GM19467 (cell line): ENCODE measurements at regions not wholly inside any gene's neighbourhood (a gene's known extent, or its start where the extent isn't known, plus 50 kb on each side); places are given as distances from the start of the nearest gene placed in this dataset.

Experiments
- ATAC-seq: cut with Tn5 transposase; IDR thresholded peaks from one replicate; pipeline ENCODE4 v1.9.1; 2021; ENCODE audit warnings: mild to moderate bottlenecking, moderate library complexity; ENCODE audit not compliant: unreplicated experiment

DNA sequence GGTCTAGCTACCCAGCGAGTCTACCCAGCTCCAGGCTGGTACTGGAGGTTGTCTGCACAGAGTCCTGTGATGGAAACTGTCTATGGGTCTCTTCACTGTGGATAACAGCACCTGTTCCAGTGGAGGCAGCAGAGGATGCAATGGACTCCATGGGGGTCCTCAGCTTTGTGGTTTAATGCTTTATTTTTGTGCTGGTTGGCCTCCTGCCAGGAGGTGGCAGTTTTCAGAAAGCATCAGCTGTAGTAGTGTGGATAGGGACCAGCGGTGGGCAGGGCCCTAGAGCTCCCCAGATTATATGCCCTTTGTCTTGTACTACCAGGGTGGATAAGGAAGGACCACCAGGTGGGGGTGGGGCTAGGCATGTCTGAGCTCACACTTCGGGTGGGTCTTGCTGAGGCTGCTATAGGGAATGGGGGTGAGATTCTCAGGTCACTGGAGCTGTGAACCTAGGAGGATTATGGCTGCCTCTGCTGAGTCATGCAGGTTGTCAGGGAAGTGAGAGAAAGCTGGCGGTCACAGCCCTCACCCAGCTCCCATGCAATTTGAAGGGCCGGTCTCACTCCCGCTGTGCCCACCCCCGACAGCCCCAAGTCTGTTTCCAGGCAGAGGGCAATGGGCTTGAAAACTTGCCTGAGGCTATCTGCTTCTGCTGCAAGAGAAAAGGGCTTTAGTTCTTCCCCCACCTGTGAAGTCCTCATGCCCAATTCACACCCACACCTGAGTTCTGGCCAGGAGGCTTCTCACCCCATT is 397.1 kb downstream of the TLE1 start:
- no peak for ATAC-seq

DNA sequence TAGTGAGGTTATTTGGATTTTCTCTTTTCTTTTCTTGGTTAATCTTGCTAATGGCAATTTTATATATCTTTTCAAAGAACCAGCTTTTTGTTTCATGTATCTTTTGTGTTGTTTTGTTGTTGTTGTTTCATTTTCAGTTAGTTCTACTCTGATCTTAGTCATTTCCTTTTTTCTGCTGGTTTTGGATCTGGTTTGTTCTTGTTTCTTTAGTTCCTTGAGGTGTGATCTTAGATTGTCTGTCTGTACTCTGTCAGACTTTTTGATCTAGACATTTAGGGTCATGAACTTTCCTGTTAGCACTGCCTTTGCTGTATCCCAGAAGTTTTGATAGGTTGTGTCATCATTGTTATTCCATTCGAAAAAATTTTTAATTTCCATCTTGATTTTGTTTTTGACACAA is 399.7 kb downstream of the TLE1 start:
- ATAC-seq, result no peak

DNA sequence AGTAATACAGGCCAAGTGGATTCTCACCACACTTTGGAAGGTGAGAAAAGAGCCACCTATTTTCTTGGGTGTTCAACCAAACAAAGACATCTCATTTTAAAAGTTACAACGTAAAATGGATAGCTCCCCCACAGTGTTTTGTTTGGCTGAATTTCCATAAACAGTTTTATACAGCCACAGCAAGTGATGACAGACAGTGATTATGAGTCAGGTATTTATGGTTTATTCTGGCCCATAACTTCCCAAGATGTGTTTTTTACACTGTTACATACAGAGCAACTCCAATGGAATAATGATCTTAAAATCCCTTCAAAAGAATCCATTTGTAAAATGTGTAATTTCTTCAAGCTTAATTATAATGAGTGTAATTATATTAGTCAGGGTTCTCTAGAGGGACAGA is 421.3 kb downstream of the TLE1 start:
- no peak for ATAC-seq

DNA sequence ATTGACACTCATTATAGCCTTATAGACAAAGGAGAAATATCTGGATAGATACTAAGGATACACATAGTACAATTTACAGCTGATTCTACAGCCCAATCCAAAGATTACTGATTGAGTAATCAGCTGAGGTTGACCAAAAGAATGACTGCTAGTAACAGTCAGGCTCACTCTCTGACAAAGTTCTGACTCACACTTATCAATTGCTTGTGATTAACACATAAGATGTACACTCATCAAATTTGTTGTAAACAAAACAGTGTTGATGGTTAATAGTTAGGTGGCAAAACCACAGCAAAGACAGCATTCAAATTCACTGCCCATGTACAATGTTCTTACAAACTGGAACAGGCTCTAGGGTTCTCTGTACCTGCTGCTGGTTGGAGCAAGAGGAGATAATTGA is 422.7 kb downstream of the TLE1 start:
- ATAC-seq, result no peak

DNA sequence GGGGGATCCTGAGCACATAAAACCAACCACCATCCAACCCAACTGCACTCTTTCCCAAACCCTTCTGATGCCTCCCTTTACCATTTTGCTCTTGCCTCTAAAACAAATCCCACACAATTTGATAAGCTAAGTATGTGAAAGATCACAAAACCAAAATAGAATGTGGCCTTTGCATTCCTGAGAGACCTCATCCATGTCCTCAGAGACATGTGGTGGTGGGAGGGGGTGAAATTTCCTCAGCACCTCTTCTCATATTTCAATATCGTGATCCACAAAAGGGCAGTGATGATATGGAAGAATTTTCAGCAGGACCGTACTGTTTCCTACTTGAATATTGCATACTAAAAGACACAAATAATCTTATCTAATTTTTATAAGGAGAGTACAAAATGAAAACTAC is 423.3 kb downstream of the TLE1 start:
- no peak for ATAC-seq

DNA sequence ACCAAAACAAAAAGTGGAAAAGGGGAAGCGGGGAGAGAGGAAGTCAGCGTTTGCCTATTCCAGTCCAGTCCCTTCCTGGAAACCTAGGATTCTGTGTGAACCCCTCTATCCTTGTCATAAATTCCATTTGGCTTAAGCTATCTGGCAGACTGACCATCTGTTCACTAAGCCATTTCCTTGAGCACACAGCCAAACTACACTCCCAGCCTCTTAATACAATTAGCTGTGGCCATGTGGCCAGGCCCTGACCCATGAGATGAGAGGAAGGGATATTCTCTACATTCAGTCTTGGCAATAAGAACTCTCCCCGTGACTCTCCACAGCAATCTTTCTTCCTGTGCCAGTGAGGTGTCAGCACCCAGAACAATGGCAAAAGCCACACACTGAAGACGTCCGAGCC is 424.8 kb downstream of the TLE1 start:
- no peak for ATAC-seq

DNA sequence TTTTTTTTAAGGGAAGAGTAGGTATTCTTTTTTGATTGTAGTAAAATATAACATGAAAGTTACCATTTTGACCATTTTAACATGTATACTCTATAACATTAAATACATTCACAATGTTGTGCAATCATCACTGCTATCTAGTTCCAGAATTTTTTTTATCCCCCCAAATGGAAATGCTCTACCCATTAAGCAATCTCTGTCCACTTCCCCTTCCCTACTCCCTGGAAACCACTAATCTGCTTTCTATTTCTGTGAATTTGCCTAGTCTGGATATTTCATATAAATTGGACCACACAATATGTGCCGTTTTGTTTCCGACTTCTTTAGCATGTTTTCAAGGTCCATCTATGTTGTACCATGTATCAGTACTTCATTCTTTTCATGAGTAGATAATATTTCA is 429.5 kb downstream of the TLE1 start:
- ATAC-seq, result no peak

DNA sequence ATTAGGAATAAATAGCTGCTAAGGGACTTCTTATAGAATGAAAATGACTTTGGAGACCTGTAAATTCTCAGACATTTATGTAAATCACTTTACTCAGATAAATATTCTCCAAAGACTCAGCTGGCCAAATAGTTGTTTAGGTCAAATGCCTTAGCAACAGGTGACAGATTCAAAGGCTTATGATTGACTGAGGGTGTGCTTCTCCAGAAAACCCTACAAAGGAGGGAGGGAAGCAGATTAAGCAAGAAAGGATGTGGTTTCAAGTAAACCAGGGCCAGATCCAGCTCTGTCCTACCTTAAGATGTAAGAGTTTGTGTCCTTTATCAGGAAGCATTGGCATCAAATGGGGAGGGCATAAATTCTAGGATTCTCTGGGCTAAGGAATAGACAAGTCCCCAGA is 433.0 kb downstream of the TLE1 start:
- no peak for ATAC-seq

DNA sequence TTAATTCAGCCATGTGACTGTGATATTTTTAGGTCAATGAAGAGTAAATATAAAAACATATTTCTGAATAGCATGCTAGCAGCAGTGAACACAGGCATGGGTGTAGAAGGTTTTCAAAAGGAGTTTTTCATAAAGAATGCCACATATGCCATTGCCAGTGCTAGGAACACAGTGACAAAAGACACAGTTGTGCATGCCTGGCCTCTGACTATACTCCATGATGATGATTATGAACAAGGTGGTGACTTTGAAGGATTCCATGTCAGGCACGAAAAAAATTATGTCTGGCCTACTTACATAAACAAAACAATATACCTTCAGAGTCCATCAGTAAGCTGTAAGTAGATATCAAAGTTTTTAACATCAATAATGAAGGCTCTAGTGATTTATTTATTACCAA is 438.7 kb downstream of the TLE1 start:
- no peak for ATAC-seq

DNA sequence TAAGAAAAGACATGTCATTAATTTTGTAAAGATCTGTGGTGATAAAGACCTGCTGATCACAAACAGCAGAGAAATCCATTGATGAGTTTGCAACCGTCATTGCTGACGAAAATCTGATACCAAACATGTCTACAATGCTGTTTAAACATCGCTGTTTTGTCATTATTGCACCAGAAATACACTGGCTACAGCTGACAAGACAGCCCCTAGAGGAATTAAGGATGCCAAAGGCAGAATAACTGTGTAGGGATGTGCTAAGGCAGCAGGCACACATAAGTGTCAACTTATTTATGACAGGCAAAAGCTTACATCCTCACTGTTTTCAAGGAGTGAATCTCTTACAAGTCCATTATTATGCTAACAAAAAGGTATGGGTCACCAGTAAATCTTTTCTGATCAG is 439.3 kb downstream of the TLE1 start:
- no peak for ATAC-seq

DNA sequence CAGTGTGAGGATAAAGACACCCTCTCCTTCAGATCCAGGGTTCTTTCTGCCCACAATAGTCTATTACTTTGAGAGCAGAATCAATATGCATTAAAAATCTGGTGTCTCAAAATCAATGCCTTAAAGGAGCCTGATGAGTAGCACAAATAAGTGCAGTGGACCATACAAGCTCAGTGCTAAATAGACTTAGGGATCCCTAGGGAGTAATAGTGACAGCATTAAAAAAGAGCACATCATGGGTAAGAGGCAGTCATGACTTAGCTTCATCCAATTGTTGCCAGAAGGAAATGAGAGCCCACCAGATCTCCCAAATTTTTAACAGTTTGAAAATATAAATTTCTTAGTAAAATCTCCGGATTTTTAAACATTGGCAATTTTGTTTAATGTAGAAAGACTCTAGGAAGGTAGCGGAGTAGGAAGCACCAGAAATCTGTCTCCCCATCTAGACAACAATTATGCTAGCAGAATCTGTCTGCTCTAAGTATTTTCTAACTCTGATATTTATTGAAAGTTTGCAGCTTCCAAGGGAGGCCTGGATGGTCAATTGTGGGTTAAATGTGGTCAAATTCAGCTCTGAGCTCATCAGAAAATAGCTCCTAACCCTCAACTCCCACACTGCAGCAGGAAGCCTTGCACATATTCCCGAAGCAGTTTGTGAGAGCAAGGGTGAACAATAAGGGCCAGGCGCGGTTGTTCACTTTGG is 443.9 kb downstream of the TLE1 start:
- no peak for ATAC-seq

DNA sequence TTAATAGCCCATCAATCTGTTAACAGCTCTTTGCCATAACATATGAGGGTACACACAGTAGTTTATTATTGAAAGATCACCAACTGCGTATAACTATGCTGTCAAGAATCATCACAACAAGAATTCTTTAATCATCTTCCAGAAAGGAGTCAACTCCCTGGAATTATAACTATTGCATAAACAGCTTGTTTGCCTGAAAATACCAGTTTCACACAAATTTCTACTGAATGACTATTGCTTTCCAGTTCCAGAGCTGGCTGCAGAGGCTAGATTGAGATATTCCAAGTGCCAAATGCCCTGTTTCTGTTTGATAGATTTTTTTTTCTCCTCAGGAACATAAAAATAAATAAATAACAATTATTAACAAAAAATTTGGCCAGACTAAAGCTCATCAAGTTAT is 444.7 kb downstream of the TLE1 start:
- ATAC-seq, result no peak

DNA sequence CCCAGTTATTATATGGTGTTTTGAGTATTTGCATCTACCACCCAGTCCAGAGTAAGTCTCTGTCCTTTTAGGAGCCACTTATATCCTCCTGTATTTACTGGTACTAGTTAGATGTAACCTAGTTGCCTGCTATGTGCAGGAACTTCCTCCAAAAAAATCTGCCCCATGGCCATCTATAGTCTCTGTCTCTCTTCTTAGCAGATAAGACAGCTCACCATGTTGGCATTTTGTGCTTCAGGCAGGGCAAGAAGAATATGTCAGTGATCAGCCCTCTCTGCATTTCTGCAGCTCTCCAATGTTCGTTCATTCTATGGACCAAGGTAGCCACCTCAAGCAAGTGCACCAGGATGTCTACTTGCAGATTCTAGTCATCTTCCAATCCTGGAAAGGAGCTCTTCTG is 446.5 kb downstream of the TLE1 start:
- no peak for ATAC-seq

DNA sequence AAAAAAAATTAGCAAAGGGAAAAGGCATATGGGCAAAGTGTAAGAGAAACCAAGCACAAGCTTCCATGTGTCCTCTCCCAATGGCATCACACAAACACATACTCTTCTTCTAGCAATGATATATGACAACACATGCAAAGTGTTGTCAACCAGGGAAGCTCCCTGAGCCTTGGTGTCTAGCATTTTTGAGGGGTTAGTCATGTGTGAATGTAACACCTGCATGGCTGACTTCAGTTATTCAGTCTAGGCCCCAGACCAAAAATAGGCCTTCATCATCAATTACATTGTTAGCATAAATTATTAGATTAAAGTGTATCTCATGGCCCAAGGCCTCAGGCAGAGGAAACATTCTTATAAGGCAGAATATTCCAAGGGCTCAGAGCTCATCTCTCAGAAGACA is 450.0 kb downstream of the TLE1 start:
- no peak for ATAC-seq

DNA sequence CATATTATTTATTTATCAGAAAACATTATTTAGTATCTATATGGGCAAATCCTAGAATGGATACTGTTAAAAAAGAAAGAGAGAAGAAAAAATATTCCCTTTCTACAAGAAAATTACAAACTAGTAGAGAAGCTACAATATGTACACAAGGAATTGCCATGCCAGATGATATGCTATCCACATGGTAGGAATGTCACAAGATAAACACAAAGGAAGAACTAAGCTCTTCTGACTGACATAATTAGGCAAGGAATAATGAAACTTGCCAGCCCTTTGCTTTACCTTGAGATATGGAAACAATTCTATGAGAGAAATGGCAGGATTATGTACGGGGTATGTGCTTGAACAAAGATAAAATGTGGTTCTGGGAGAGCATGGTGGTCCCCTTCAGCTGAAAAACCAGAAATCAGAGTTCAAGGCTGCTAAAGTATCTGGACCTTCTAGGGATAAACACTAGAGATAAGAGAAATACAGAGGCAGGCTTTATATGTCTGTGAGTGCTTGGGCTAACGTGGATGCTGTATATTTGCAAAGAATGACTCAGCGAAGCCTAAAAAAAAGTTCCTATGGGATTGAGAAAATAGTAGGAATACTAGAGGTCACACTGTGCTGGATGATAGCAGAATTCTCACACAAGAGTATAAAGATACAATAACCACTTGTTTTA is 451.6 kb downstream of the TLE1 start:
- ATAC-seq, result no peak

DNA sequence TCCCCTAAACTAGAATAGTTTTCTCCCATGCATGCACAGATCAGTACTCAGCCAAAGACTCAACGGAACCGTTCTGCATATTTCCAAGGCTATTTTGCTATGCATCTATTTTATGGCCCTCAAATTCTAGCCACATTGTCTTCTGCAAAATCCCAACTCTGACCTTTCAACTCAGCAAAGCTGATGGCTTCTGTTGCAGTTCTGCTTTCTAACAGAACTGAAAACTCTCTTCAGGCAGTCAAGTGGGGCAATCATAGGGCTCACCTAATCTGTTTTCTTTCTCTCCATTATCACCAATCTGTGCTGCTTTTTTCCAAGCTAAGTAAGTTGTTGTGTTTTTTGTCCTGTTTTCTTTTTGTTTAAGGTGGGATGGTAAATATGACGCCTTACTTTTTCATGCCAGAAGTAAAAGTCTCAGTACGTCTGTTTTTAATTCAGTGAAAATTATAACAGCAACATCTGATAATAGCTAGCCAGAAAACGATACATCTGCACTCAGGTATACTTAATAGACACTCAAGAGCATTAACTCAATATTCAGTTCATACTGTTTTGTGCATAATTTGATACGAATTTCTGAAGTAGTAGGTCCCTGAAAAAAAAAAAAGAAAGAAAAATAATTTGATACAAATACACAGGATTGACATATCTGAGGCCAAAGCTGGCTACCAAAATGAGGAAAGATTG is 454.3 kb downstream of the TLE1 start:
- ATAC-seq, result no peak

DNA sequence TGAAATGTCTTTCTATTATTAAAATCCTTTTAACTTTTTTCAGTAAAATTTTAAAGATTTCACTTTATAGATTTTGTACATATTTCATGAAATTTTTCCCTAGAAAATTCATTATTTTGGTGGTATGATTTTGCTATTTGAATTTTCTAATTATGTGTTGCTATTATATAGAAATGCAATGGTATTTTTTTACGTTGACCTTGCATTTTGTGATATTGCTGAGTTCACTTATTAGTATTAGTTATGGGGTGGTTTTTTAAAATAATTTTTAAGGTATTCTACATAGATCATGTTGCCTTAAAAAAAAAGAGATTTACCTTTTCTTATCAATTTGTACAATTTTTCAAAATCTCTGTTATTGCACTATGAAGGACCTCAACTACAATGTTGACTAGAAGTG is 458.3 kb downstream of the TLE1 start:
- no peak for ATAC-seq

DNA sequence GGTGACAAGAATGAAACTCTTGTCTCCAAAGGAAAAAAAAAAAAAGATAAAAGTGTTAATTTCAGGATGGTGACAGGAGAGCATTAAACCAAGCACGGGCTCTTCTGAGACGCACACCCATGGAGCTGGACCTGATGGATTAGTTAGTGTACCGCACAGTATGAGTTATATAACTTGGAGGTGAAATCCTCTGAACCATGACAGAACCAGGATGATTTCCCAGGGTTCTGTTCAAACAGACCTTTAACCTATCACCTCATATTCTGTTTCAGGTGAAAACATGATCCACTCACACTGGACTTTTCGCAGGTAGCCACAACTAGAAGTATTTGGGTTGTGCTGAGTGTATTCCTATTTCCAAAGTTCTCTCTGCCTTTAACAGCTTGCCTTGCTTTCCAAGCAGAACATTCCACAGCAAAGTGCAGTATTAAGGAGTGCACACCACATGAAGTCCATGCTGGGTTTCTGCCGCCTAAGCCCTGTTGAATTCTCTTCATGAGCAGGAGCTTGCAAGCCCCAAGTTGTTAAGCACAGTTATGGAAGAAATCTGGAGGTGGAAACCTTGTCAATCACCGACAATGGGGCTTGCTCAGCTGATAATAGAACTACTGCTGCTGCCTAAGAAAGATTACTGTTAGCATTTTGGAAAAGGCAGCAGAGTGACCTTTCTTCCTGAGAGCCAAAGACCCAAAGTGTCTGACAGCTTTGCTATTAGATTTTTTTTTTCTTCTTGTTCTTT is 461.7 kb downstream of the TLE1 start:
- no peak for ATAC-seq

DNA sequence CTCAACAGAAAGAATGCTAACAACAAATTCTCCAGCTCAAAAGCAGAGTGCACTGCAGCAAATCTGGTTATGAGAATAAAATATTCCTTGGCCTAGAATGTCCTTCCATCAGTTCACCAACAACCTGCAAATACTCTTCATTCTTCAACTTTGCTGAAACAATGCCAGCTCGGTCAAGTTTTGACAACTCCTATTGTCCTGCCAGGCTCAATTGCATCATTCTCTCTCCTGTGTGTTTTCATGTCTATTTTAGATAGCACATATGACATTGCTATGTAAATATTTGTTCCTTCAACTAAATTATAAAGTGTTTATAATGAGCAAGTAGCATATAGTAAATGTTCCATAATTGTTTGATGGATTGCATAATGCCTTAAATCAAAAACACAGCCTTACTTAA is 463.8 kb downstream of the TLE1 start:
- ATAC-seq, result no peak

DNA sequence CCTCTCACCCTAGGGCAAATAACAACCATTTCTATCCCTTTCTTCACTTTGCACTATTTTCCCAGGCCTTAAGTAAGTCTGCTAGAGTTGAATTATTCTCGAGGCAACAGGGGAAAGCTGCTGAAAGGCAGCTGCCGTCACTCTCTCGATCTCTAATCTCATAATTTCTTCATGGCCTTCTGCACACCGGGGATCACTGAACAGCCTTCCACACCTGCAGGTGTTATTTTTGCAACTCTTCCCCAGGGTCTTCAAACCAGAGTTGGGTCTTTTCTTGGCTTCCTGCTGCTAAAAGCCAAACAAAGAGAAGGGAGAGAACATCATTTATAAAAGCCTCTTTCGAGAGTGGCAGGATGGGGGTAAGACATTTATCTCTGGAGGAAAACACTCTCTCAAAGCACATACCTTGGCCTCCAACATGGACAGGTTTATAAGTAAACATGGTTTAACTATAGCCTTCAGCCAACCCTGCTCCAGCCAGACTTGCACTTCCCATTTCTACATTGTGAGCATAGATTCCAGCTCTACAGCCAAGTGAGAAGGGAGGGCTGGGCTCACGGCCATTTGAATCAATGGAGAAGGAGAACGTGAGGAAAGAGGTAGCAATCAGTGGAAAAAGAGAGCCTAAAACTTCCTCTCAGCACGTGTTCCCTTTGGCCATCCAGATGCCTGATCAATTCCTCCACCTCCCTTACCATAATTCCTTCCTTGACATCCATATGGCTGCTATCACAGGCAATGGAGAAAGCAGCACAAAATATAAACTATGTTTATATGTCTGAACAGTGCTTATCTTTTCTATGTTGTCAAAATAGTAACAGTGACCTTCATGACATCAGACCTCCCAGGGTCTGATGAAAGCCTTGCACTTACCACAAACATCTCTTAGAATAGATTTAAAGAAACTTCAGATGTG is 464.9 kb downstream of the TLE1 start:
- no peak for ATAC-seq
